Gastroesophageal sphincter (tissue), 3 donors: ENCODE measurements at regions not wholly inside any gene's neighbourhood (a gene's known extent, or its start where the extent isn't known, plus 50 kb on each side); places are given as distances from the start of the nearest gene placed in this dataset.

ENCODE experiments used
- CTCF ChIP-seq, 4 experiments: fragments of 200-600 bp in 2 of 4; fragments of 450-650 bp in 2 of 4; sonication (generic) in 1 of 4; IDR thresholded peaks; one replicate each; pipeline ENCODE4 v1.5.1; 2017 to 2019; ENCODE audit warnings: antibody characterized with exemption in 4 of 4, mild to moderate bottlenecking in 2 of 4, moderate library complexity in 2 of 4
- EP300 ChIP-seq: sonication (generic); formaldehyde crosslinking; IDR thresholded peaks from one replicate; pipeline ENCODE4 v1.6.1; 2017; ENCODE audit warnings: antibody characterized with exemption, mild to moderate bottlenecking
- POLR2A ChIP-seq, 2 donors: fragments of 450-650 bp; IDR thresholded peaks; one replicate each; pipeline ENCODE4 v1.6.1; 2017; ENCODE audit warnings: antibody characterized with exemption in 2 of 2, mild to moderate bottlenecking in 2 of 2, moderate library complexity in 1 of 2
- POLR2AphosphoS5 ChIP-seq: sonication (generic); formaldehyde crosslinking; IDR thresholded peaks from one replicate; pipeline ENCODE4 v1.6.1; 2017; ENCODE audit warnings: antibody characterized with exemption

DNA sequence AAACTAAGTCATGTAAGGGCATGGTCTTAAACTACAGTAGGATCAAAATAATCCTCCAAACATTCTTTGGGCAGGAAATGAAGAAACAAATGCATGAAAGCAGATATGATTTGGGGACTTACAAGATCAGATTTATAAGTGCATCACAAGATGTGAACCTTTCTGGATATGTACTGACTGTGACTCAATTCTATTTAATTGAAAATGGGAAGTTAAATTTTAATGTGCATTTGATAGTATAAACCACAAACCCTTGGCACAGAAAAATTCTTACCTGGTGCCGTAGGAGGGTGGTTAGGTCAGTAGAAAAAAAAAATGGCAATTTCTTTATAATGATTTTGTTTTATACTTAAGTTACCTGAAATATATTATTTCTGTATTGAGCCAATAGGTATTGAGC, 262.5 kb upstream of the TGFBR2 start:
- TF ChIP-seq CTCF (IDR thresholded peaks at IDR 0.05) (no peak), POLR2A (IDR thresholded peaks at IDR 0.05) (no peak), POLR2AphosphoS5 (no peak), EP300 (no peak)
